HG03460 (cell line): ENCODE measurements at regions not wholly inside any gene's neighbourhood (a gene's known extent, or its start where the extent isn't known, plus 50 kb on each side); places are given as distances from the start of the nearest gene placed in this dataset.
A peak's percentile ranks its signal among the peaks of the same experiment; 100 is the strongest.
"Not testable (repeated sequence)": the region's sequence is repeated elsewhere in the genome, so short reads cannot be mapped to it uniquely, and the experiment has no call there.

Experiments
- ATAC-seq: cut with Tn5 transposase; IDR thresholded peaks from one replicate; pipeline ENCODE4 v1.9.1; 2021; ENCODE audit not compliant: unreplicated experiment

DNA sequence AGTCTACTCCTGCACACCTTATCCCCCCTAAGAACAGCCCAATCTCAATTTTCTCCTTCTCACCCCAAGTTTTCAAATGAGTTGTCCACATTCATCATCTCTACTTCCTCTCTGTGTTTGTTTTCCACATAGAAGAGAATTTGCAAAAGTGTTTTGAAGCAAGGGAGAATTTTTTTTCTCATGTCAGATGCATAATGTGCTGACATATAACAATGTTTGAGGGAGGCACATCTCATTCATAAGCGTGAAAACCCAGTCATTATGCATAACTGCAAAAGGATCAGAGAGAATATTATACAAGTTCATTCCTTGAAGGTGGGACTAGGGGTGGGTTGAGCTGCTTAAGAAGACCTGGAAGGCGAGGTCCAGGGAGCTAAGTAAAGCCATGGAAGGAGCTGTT is 80.8 kb upstream of the SLC1A4 start:
- ATAC-seq: no peak

DNA sequence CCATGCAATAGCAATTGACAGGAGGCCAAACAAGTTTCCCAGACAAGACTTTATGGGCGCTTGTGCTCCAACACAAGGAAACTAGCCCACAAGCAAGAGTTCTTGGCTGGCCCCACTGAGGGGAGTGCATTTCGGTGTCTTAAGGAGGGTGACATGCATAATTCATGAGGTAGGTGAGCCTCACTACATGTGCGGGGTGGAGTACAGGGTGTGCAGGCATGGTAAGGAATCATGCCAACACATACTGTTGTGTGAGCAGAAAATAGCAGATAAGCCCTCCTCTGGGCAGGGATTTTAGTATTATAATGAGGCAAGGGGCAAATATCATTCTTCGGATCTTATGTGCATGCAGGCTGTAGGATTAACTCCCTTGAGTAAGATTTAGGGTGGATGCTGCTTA is 78.7 kb upstream of the SLC1A4 start:
- no peak for ATAC-seq

DNA sequence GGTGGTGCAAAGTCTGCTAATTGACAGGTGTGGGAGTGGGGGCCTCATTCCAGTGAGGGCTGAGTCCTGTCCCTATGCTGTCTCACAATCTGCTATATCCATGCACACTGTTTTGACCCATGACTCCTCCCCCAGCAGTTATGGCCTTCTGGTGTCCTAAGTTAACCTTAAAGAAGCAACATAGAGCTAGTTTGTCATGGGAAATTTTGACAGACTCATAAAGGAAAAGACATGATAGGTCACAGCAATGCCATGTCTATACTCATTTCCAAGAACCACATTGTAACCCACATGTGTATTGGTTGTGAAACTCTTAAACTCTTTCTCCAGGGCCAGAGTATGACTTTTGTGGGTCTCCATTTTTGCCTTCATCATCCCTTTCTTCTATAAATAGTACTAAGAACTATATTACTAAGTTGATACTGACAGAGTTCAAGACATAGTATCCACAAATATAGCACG is 78.2 kb upstream of the SLC1A4 start:
- ATAC-seq: no peak

DNA sequence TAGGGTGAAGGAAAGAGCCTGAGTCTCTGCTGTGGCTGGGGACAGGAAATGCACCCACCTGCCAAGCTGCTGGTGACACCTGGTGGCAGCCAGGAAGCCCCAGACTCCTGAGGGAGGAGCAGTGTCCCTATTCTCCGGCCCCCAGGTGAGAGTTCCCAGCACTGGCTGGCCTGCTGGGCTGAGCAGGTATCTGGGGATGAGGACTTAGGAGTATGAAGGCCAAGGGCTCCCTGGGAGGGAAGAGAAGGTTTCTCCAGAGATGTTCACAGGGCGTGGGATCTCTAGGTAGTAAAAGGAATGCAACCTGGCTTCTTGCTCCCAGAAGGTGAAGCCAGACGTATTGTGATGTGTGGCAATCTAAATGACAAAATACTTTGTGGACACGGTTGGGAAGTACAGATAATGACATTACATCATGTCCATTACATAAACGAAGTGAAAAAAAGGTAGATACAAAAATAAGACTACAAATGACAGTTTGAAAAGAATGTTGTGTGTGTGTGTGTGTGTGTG is 75.8 kb upstream of the SLC1A4 start:
- no peak for ATAC-seq

DNA sequence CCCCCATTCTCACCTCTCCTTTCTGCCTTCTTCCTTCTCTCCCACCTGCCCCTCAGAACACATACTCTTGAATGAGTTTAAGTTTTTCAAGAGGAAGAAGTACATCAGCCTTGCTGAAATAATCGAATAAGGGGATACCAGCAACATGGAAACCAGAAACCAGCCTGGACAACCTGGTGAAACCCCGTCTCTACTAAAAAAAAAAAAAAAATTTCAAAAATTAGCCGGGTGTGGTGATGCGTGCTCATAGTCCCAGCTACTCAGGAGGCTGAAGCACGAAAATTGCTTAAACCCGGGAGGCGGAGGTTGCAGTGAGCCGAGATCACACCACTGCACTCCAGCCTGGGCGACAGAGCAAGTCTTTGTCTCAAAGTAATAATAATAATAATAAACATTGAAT is 75.0 kb upstream of the SLC1A4 start:
- no peak for ATAC-seq

DNA sequence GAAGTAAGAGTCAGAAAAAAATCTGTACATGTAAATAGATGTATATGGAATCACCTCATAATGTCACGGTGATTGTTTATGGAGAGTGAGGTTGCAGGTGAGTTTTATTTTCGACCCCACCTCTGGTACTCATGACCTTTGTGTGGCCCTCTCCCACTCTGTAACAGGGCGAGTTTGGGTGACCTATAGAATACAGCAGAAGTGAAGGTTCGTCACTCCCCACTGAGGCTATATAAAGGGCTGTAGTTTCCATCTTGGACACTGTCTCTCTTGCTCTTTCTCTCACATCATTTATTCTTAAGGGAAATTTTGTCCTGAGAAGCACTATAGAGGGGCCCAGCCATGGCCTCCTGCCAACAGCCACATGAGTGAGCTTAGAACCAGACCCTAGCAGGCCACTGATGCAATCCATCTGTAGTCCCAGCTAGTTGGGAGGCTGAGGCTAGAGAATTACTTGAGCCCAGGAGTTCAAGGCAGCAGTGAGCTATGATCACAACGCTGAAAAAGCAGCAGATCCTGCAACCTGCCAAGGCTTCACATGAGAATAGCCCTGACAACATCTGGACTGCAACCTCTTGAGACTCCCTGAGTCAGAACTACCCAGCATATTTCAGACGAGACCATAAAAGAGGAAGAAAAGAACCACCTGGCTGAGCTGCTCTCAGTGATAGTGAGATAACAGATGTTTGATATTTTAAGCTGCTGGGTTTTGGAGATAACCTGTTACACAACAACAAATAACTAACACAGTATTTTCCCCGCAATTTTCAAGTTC is 74.3 kb upstream of the SLC1A4 start:
- peak; percentile 74 for ATAC-seq

DNA sequence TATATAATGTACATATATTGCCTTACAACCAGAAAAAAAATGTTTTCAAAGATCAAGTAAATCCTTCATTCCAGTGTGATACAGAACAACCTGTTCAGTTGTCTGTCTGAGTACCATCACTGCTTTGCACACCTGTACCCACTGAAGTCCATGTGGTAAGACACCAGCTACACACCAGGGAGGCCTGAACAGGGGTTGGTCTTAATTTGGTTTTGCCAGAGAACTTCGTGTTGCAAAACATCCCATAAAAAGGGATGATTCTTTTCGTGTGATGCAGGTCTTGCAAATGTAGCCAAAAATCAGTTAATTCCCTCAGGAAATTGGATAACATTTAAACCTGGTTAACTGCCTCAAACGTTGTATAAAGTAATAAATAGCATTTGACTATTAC is 73.7 kb upstream of the SLC1A4 start:
- no peak for ATAC-seq

DNA sequence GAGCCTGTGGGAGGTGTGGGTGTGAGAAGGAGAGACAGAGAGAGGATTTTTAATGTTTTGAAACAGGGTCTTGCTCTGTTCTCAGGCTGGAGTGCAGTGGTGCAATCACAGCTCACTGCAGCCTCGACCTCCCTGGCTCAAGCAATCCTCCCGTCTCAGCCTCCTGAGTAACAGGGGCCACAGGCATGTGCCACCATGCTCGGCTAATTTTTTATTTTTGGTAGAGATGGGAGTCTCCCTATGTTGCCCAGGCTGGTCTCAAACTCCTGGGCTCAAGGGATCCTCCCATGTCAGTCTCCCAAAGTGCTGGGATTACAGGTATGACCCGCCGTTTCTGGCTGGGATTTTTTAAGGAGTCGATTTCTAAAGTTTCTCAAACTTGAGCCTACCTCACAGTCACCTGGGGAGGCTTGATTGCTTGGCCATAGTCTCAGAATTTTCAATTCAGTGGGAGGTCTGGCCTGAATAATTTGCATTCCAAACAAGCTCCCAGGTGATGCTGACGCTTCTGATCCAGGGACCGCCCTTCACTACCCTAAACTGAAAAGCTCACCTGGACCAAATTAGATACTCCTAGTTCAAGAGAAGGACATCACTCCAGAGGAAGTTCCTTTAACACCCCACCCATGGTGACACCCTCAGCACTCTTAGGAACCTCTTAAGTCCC is 70.8 kb upstream of the SLC1A4 start:
- no peak for ATAC-seq

DNA sequence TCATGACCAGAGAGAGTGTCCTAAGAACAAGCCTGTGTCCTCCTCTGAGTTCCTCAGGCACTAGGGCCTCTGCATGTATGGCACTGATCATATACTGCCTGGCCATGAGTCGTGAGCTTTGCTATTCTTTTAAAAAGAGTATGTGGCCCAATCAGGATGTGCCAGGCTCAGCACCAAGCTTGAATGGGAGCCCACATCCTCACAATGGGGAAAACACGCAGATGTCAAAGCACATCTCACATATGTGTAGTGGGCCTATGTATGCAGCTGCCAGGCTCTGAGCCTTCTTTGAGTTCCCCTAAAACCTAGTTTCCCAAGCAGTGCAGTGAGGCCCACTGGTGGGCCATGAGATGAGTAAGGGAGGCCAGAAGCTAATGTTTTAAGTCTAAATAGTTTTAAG is 69.9 kb upstream of the SLC1A4 start:
- no peak for ATAC-seq

DNA sequence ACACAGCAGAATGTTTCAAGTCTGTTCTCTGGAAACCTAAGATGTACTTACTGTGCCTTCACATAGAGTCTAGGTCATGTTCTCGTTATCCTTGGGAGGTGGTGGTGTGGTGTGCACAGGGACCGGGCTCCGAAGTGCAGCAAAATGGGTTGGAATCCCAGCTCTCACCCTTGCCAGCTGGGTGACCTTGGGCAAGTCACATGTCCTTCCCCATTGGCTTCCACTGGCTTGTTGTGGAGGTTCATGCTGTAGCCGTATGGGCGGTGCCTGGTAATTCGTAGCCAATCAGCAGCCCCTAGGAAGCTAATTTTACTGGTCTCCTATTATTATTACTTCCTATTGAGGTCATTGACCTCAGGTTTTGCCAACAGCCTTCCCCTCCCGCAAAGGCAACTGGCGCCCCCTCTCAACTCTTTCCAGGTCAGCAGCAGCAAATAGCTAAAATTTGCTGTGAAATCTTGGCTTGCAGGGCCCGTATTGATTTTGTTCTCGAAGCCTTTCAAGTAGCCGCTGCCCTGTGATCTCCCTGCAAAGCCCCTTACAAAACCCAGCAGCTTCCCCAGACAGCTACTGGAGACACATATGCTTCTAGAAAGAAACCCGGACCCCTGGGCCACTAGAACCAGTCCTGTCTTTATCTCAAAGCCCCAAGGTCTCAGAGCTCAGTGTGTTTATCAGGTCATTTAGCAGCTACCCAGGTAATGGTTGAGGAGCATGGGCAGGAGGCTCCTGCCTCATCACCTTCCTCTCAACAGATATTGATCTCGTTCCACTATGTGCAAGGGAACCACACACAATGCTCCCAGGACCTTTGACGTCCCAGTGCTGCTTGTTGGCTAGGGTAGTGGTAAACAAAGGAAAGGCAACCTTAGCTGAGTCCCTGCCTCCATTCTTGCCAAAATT is 66.5 kb upstream of the SLC1A4 start:
- no peak for ATAC-seq

DNA sequence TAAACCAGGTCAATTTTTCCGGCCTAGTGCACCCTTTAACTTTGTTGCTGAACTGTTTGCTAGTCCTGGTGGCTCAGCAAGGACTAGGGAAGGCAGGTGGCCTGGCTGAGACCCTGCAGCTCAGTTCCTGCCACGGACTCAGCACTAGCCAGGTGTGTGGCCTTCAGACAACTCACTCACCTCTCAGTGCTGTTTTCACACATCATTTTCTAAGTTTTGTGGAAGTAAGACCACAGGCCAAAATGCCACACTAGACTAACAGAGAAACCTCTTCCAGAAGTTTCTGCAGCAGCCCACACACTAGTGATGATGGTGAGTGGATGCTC is 65.9 kb upstream of the SLC1A4 start:
- no peak for ATAC-seq

DNA sequence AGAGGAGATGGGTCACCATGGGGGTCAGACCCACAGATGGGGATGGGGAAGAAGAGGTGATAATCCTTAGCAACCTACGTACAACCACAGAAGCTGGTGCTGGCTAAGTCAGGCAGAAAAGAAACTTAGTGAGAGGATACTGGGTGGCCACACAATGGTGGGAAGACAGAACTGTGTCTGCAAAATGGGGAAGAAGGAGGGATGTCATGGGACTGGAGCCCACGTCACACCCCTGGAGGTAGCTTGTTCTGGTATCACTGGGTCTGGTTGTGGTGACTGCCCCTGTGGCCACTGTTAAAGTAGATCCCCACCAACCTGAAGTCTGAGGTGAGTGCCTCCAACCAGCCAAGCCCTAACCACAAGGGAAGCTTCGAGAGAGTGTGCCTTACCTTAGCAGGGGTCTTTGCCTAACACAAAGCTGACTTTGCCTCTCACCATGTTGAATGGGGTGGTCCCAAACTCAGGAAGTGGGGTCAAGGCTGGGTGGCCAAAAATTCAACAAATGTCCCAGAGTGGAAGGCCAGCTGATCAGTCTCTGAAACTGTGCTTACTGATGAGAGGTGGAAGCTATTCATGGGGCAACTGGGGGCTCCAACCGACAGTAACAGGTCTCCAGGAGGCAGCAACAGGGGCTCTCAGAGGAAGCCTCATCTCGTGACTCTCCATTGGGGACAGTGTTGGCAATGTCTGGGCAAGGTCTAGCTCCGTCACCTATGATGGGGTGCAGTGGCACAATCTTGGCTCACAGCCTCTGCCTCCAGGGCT is 64.8 kb upstream of the SLC1A4 start:
- ATAC-seq: no peak

DNA sequence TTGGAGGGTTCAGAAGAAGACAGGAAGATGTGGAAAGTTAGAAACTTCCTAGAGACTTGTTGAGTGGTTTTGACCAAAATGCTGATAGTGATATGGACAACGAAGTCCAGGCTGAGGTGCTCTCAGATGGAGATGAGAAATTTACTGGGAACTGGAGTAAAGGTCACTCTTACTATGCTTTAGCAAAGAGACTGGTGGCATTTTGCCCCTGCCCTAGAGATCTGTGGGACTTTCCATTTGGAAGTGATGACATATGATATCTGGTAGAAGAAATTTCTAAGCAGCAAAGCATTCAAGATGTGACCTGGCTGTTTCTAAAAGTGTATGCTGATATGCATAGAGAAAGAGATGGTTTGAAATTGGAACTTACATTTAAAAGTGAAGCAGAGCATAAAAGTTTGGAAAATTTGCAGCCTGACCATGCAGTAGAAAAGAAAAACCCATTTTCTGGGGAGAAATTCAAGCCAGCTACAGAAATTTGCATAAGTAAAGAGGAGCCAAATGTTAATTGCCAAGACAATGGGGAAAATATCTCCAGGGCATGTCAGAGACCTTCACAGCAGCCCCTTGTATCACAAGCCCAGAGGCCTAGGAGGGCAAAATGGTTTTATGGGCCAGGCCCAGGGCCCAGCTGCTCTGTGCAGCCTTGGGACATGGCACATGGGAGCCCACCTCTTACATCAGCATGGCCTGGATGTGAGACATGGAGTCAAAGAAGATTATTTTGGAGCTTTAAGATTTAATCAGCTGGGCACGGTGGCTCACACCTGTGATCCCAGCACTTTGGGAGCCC is 63.1 kb upstream of the SLC1A4 start:
- ATAC-seq: not testable (repeated sequence)

DNA sequence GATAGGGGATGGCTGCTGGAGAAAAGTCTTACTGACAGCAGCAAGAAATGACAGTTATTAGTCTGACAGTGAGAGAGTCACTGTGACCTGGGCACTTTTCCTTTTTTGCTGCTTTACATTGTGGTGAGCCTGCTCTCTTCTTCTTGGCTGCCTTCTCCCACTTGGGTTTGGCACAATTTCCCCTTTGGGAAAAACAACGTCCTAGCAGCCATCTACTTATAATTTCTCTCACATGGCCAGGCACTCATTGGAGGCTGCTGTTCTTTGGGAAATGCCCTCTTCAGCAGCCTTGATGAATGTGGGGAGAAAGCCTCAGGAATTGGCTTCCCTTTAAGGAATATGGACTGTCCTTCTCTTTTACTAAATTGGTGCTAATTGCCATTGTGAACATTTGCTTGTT is 60.4 kb upstream of the SLC1A4 start:
- ATAC-seq: no peak

DNA sequence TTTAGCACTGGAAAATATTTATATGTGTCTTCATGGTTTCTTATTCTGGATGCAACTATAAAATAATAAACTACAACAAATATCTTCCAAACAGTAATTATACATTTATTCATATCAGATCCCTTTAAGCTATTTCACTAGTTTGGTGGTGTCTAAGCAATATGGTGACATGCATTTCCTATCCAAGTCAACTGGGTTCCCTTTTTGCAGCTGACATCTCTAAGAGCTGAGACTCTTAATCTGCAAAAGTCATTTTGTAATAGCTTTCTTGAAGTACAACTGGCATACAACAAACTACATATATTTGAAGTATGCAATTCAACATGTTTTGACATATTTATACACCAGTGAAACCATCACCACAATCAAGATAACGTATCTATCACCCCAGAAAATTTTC is 59.9 kb upstream of the SLC1A4 start:
- no peak for ATAC-seq

DNA sequence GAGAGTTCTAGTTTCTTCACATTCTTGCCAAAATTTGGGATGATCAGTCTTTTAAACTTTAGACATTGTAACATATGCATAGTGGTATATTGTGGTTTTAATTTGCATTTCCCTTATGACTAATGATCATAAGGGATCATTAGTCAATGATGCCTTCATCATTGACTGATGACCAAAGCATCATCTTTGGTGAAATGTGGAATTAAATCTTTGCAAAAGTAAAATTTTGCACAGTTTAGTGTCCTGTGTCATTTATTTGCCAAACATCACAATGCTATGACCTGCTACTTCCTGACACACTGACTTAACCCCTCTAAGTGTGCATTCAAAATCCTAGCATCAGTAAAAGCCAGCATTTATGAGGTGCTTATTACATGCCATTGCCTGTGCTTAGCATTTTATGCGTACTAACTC is 58.9 kb upstream of the SLC1A4 start:
- ATAC-seq: no peak

DNA sequence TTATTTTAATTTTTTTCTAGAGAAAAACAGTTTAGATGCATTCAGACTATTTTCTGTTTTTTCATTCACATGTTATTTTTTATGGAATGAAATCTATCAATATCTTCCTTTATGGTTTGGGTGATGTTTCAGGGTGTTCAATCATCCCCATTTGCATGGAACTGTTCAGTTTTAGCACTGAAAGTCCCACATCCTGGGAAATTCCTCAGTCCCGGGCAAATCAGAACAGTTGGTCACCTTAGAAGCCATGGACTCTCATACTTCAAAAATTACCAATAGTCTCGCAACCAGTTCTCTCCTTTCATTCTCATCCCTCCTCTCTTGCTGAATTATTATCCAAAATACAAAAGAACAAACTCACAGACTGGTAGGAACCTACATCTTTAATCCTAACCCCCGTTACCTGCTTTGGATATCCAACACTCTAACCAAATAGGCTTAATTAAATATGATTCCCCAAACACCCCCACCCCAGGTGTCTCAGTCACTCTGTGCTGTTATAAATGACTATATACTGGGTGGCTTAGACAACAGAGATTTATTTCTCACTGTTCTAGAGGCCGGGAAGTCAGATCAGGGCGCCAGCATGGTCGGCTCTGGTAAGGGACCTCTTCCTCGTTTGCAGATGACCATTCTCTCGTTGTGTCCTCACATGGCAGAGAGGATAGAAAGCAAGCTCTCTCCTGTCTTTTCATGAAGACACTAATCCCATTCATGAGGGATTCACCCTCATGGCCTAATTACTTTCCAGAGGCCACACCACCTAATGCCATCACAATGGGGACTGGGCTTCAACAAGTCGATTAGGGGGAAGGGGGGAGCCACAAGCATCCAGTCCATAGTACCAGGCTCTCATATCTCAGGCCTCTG is 57.7 kb upstream of the SLC1A4 start:
- no peak for ATAC-seq

DNA sequence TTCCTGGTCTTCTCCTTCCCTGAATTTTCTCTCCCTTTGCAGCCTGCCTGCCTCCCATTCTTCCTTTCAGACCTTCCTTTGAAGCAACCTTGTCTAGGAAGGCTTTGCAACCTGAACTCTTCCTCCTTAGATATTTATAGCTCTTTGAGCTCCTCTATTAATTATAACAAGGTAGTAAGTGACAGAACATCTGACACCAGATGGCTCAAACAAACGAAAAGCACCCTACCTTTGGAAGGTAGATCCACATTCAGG is 57.2 kb upstream of the SLC1A4 start:
- ATAC-seq: no peak
